HuH-7 (cell line): ENCODE measurements at regions not wholly inside any gene's neighbourhood (a gene's known extent, or its start where the extent isn't known, plus 50 kb on each side); places are given as distances from the start of the nearest gene placed in this dataset.

ENCODE experiments used
- DNase-seq: peaks from one replicate; pipeline ENCODE4 v3.0.0; 2011; ENCODE audit warnings: low spot score

- DNase-seq = no peak
Measured at GRCh38 chr3:23146163-23146562, 57.0 kb upstream of the UBE2E2 start.

DNA sequence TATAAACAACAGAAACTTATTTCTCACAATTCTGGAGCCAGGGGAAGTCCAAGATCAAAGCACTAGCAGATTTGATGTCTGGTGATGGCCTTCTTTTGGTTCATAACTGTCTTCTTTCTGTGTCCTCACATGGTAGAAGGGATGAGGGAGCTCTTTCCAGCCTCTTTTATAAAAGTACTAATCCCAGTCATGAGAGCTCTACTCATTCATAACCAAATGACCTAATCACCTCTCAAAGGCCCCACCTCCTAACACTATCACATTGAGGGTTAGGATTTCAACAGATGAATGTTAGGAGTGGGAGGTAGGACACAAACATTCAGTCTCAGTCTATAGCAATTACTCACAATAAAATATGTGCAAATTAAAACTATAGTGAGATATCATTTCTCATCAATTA, 50.1 kb upstream of the UBE2E2 start:
- no peak for DNase-seq
